SU-DHL-6 (cell line): ENCODE measurements at regions not wholly inside any gene's neighbourhood (a gene's known extent, or its start where the extent isn't known, plus 50 kb on each side); places are given as distances from the start of the nearest gene placed in this dataset.

Experiments used
- EZH2phosphoT487 ChIP-seq: fragments of 200-600 bp; sonication (generic), shearing (Covaris generic); conservative IDR thresholded peaks from 2 replicates; pipeline ENCODE4 v1.6.1; 2018; ENCODE audit warnings: mild to moderate bottlenecking, antibody characterized with exemption, low read length, moderate library complexity, mixed read lengths
- TF ChIP-seq, protein P1 (sequence below): fragments of 200-600 bp; sonication (generic); IDR thresholded peaks from one replicate; pipeline ENCODE4 v1.5.1; 2017; ENCODE audit warnings: antibody characterized with exemption, mild to moderate bottlenecking, low read length, moderate library complexity; ENCODE audit not compliant: insufficient read depth, poor library complexity, severe bottlenecking

DNA sequence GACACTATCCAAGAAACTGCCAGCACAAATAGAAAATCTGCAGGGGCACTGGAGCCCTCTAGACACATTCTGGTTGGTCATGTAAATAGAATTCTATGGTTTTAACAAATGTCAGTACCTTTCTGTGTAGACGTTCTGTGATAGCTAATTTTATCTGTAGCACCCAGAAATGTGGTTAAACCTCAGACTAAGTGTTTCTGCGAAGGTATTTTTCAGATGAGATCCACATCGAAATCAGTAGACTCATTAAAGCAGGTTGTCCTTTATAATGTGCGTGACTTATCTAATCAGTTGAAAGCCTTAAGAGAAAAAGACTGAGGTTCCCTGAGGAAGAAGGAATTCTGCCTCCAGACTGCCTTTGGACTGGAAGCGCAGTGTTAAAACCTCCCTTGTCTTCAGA is 922.9 kb downstream of the EFNB2 start:
- TF ChIP-seq, protein P1, sequence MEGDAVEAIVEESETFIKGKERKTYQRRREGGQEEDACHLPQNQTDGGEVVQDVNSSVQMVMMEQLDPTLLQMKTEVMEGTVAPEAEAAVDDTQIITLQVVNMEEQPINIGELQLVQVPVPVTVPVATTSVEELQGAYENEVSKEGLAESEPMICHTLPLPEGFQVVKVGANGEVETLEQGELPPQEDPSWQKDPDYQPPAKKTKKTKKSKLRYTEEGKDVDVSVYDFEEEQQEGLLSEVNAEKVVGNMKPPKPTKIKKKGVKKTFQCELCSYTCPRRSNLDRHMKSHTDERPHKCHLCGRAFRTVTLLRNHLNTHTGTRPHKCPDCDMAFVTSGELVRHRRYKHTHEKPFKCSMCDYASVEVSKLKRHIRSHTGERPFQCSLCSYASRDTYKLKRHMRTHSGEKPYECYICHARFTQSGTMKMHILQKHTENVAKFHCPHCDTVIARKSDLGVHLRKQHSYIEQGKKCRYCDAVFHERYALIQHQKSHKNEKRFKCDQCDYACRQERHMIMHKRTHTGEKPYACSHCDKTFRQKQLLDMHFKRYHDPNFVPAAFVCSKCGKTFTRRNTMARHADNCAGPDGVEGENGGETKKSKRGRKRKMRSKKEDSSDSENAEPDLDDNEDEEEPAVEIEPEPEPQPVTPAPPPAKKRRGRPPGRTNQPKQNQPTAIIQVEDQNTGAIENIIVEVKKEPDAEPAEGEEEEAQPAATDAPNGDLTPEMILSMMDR: no peak
- TF ChIP-seq EZH2phosphoT487: no peak
